Ovary (tissue), 3 donors: ENCODE measurements at regions not wholly inside any gene's neighbourhood (a gene's known extent, or its start where the extent isn't known, plus 50 kb on each side); places are given as distances from the start of the nearest gene placed in this dataset.

ENCODE experiments used
- CTCF ChIP-seq, 3 donors: fragments of 450-650 bp in 2 of 3; fragments of 200-600 bp in 1 of 3; IDR thresholded peaks; one replicate each; pipeline versions ENCODE4 v1.5.1 to v1.8.0; 2016 to 2022; ENCODE audit warnings: antibody characterized with exemption in 3 of 3, mild to moderate bottlenecking in 1 of 3
- EP300 ChIP-seq: sonication (generic); formaldehyde crosslinking; IDR thresholded peaks from one replicate; pipeline ENCODE4 v1.6.1; 2017; ENCODE audit warnings: antibody characterized with exemption
- POLR2A ChIP-seq: fragments of 450-650 bp; IDR thresholded peaks from one replicate; pipeline ENCODE4 v1.6.1; 2017; ENCODE audit warnings: antibody characterized with exemption, mild to moderate bottlenecking, moderate library complexity
- donor health status: DM: no; HTN: no; CAD: no.

DNA sequence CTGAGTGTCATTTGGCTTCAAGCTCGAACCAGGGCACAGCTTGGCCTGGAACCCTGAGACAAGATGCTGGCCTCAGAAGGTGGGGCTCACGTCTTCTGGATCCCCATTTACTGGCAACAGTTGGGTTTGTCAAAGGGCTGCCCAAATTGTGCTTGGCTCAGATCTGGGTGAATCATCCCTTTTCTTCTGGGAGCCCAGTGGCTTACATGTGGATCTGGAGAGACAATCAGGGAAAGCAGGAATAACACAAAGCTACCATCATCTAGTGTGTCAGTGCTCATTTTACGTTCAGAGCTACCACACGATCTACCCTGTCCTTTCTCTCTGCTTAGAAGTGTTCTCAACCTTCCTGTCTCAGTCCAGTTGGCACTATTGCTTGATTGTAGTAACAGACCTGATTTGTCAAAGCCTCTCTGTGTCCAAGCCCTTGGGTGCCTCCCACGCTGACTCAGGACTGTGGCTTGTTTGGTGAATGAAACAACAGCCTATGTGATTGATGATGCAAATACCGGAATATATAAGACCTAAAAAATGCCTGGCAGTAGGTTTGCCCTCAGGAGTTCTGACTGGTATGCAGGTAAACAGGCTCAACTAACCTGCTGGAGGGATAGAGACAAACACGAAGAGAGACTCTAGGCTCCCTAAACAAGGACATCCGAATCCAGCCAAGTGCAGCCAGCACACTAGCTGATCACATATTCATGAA is 974.3 kb downstream of the VRK1 start:
- TF ChIP-seq CTCF (IDR thresholded peaks at IDR 0.05) (no peak), EP300 (no peak), POLR2A (no peak)
